RWPE1 (cell line): ENCODE measurements at regions not wholly inside any gene's neighbourhood (a gene's known extent, or its start where the extent isn't known, plus 50 kb on each side); places are given as distances from the start of the nearest gene placed in this dataset.

ENCODE experiments used
- CTCF ChIA-PET: fragments of 350-600 bp; sonication (Branson Sonifier 250); formaldehyde crosslinking; extraction: SDS; loops from one replicate; lab custom pipeline; 2021; lab: Yijun Ruan, JAX
- POLR2A ChIA-PET: fragments of 400-600 bp; formaldehyde crosslinking; extraction: SDS; loops from one replicate; lab custom pipeline; 2020; ENCODE audit warnings: antibody characterized with exemption; ENCODE audit not compliant: low non-redundant PET; lab: Yijun Ruan, JAX
- DNase-seq: peaks from one replicate; pipeline ENCODE4 v3.0.0; 2012; ENCODE audit warnings: low spot score
- H3K27ac ChIP-seq: fragments of 450-650 bp; 2 replicates; pipeline ENCODE4 v1.5.1; 2017
- CTCF ChIP-seq: fragments of 450-650 bp; conservative IDR thresholded peaks from 2 replicates; pipeline ENCODE4 v1.5.1; 2017; ENCODE audit warnings: low read depth, mild to moderate bottlenecking

- ChIA-PET POLR2A (no interaction called here), CTCF (no interaction called here)
- no peak overlapping the region for H3K27ac ChIP-seq
- no peak for TF ChIP-seq CTCF
- DNase-seq = no peak
Observed at GRCh38 chr1:37255868-37256267, 218.5 kb upstream of the ZC3H12A start.

GRCh38 chr1:37257646-37258045 is 216.7 kb upstream of the ZC3H12A start:
- TF ChIP-seq CTCF = no peak
- CTCF ChIA-PET = no interaction called here
- no peak overlapping the region for H3K27ac ChIP-seq
- POLR2A ChIA-PET = no interaction called here
- no peak for DNase-seq

GRCh38 chr1:37258068-37258467 is 216.3 kb upstream of the ZC3H12A start:
- no peak for DNase-seq
- CTCF ChIA-PET = no interaction called here
- TF ChIP-seq CTCF = no peak
- POLR2A ChIA-PET = no interaction called here
- H3K27ac ChIP-seq = no peak overlapping the region

GRCh38 chr1:37259019-37259418 is 215.4 kb upstream of the ZC3H12A start:
- no peak overlapping the region for H3K27ac ChIP-seq
- CTCF ChIA-PET = interaction anchor here (0.6 kb wide), 1 partner anchor 262 kb away, joined by 3 read pairs; no protein-coding TSS in a partner anchor
- no peak for DNase-seq
- TF ChIP-seq CTCF = no peak
- POLR2A ChIA-PET = no interaction called here

GRCh38 chr1:37261129-37261528 is 213.3 kb upstream of the ZC3H12A start:
- no peak for TF ChIP-seq CTCF
- DNase-seq = no peak
- H3K27ac ChIP-seq = no peak overlapping the region
- ChIA-PET POLR2A (no interaction called here), CTCF (no interaction called here)

GRCh38 chr1:37262439-37263170 is 211.8 kb upstream of the ZC3H12A start:
- TF ChIP-seq CTCF = no peak
- ChIA-PET POLR2A (no interaction called here), CTCF (no interaction called here)
- H3K27ac ChIP-seq = no peak overlapping the region
- no peak for DNase-seq
